Bronchial epithelial cell (primary cell): ENCODE measurements at regions not wholly inside any gene's neighbourhood (a gene's known extent, or its start where the extent isn't known, plus 50 kb on each side); places are given as distances from the start of the nearest gene placed in this dataset.

Experiments
- DNase-seq: peaks from one replicate; pipeline ENCODE4 v3.0.0-alpha.2; 2010; ENCODE audit warnings: low read depth
- FAIRE-seq: peaks from 2 replicates; lab custom pipeline; 2011; peaks lifted over from hg19 to GRCh38; lab: Jason Lieb, UNC
- H3K27me3 ChIP-seq: 2 replicates; pipeline ENCODE4 v1.5.1; 2011; ENCODE audit warnings: low read length; ENCODE audit not compliant: control insufficient read depth, insufficient read depth
- H3K36me3 ChIP-seq: 2 replicates; pipeline ENCODE4 v1.5.1; 2011; ENCODE audit warnings: low read length; ENCODE audit not compliant: control insufficient read depth, insufficient read depth
- H3K4me3 ChIP-seq: 2 replicates; pipeline ENCODE4 v1.5.1; 2011; ENCODE audit warnings: mild to moderate bottlenecking, low read depth, low read length, control low read depth
- TF ChIP-seq, protein P1 (sequence below): IDR thresholded peaks from 2 replicates; pipeline ENCODE4 v1.5.1; 2011; ENCODE audit warnings: mild to moderate bottlenecking, moderate library complexity, low read length, control low read depth, inconsistent platforms; ENCODE audit not compliant: insufficient read depth, severe bottlenecking

DNA sequence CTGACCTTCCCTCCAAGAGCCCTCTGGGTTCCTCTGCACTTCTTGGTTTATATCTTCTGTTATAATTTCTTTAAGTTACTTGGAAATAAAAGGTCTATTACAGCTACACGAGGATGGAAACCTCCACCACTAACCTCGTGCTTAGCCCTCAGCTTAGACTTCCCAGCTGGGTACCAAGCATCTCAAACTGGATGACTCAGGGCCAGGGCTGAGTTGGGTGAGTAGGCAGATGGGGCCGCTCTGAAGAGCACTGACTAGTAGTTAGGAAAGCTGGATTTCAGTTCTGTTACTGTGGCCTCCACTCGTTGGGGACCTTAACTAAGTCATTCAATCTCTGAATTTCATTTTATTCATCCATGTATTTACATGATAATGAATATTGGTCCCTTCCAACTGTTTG lies 1036.6 kb downstream of the IGSF11 start:
- Histone ChIP-seq H3K4me3 (no peak overlapping the region), H3K36me3 (no peaks in the 10 kb centered on the region), H3K27me3 (peaks cover 13% of the 10 kb centered on the region)
- DNase-seq (no peak), FAIRE-seq (no peak)
- TF ChIP-seq, protein P1, sequence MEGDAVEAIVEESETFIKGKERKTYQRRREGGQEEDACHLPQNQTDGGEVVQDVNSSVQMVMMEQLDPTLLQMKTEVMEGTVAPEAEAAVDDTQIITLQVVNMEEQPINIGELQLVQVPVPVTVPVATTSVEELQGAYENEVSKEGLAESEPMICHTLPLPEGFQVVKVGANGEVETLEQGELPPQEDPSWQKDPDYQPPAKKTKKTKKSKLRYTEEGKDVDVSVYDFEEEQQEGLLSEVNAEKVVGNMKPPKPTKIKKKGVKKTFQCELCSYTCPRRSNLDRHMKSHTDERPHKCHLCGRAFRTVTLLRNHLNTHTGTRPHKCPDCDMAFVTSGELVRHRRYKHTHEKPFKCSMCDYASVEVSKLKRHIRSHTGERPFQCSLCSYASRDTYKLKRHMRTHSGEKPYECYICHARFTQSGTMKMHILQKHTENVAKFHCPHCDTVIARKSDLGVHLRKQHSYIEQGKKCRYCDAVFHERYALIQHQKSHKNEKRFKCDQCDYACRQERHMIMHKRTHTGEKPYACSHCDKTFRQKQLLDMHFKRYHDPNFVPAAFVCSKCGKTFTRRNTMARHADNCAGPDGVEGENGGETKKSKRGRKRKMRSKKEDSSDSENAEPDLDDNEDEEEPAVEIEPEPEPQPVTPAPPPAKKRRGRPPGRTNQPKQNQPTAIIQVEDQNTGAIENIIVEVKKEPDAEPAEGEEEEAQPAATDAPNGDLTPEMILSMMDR, result no peak

DNA sequence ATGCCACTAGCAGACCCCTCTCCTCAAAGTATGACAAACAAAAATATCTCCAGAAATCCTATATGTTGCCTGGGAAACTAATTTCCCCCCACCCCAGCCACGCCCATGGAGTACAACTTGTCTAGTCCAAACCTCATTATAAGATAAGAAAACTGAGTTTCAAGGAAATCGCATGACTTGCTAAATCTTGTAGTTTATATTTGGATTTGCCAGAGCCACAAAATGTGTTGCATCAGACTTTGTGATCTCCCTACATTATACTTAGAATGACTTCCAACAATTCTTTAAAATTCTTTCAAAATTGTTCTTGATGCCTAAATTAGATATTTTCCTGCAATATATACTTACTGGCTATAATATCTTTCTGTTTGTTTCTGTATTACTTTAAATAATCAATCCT lies 1034.4 kb downstream of the IGSF11 start:
- no peak for FAIRE-seq

GRCh38 chr3:118001380-118001779 lies 1033.3 kb downstream of the IGSF11 start:
- FAIRE-seq (no peak), DNase-seq (no peak)
- no peaks in the 10 kb centered on the region for H3K36me3 ChIP-seq
- no peak overlapping the region for H3K4me3 ChIP-seq
- peaks cover 10% of the 10 kb centered on the region for H3K27me3 ChIP-seq
- TF ChIP-seq, protein P1, result no peak

More for the DNA sequence above, 1034.4 kb downstream of the IGSF11 start:
- TF ChIP-seq, protein P1, result no peak
- no peak overlapping the region for H3K4me3 ChIP-seq
- no peak for DNase-seq
- peaks cover 13% of the 10 kb centered on the region for H3K27me3 ChIP-seq
- H3K36me3 ChIP-seq, result no peaks in the 10 kb centered on the region

- Histone ChIP-seq H3K27me3 (no peaks in the 10 kb centered on the region), H3K4me3 (no peak overlapping the region), H3K36me3 (no peaks in the 10 kb centered on the region)
- FAIRE-seq (no peak), DNase-seq (no peak)
- TF ChIP-seq, protein P1, result no peak
Observed at GRCh38 chr3:118011910-118012309, 1022.7 kb downstream of the IGSF11 start.

- H3K4me3 ChIP-seq, result no peak overlapping the region
- no peak for FAIRE-seq
- DNase-seq, result no peak
- H3K36me3 ChIP-seq, result no peaks in the 10 kb centered on the region
- TF ChIP-seq, protein P1, result no peak
- no peaks in the 10 kb centered on the region for H3K27me3 ChIP-seq
Observed at GRCh38 chr3:118029049-118029448, 1005.6 kb downstream of the IGSF11 start.

- no peaks in the 10 kb centered on the region for H3K36me3 ChIP-seq
- FAIRE-seq (no peak), DNase-seq (no peak)
- H3K4me3 ChIP-seq, result no peak overlapping the region
- no peaks in the 10 kb centered on the region for H3K27me3 ChIP-seq
- TF ChIP-seq, protein P1, result no peak
Observed at GRCh38 chr3:118036215-118036614, 998.4 kb downstream of the IGSF11 start.
